Upper lobe of left lung (tissue), 4 donors: ENCODE measurements at regions not wholly inside any gene's neighbourhood (a gene's known extent, or its start where the extent isn't known, plus 50 kb on each side); places are given as distances from the start of the nearest gene placed in this dataset.

ENCODE experiments used
- EP300 ChIP-seq, 4 donors: sonication (generic); formaldehyde crosslinking; IDR thresholded peaks; one replicate each; pipeline ENCODE4 v1.5.1; 2017; ENCODE audit warnings: antibody characterized with exemption in 4 of 4, control low read depth in 2 of 4
- POLR2A ChIP-seq, 4 donors: fragments of 450-650 bp; IDR thresholded peaks; one replicate each; pipeline ENCODE4 v1.5.1; 2016 to 2017; ENCODE audit warnings: antibody characterized with exemption in 4 of 4, mild to moderate bottlenecking in 2 of 4
- POLR2AphosphoS5 ChIP-seq, 2 donors: sonication (generic); formaldehyde crosslinking; IDR thresholded peaks; one replicate each; pipeline ENCODE4 v1.5.1; 2017; ENCODE audit warnings: antibody characterized with exemption in 2 of 2
- TF ChIP-seq, protein P1 (sequence below), 6 experiments: fragments of 450-650 bp in 4 of 6; fragments of 200-600 bp in 2 of 6; sonication (generic) in 2 of 6; IDR thresholded peaks; one replicate each; pipeline ENCODE4 v1.5.1; 2016 to 2019; ENCODE audit warnings: antibody characterized with exemption in 6 of 6

DNA sequence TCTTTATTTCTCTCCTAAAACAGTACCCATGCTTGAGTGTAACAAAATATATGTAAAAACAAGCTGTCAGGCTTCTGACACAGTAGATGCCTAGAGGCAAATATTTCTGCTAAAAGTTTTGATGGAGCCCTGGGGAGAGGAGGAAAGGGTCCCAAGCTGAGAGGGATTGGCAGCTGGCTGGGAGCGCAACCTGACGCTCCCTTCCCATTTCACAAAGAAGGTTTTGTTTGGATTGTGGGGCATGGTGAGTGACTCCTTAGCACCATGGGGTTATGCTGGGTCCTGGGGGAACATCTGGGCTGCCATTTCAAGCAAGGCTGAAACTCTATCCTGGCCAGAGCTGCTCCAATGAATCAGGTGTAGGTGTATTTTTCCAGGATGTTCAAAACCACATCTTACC, 720.5 kb downstream of the MAFB start:
- TF ChIP-seq, protein P1, sequence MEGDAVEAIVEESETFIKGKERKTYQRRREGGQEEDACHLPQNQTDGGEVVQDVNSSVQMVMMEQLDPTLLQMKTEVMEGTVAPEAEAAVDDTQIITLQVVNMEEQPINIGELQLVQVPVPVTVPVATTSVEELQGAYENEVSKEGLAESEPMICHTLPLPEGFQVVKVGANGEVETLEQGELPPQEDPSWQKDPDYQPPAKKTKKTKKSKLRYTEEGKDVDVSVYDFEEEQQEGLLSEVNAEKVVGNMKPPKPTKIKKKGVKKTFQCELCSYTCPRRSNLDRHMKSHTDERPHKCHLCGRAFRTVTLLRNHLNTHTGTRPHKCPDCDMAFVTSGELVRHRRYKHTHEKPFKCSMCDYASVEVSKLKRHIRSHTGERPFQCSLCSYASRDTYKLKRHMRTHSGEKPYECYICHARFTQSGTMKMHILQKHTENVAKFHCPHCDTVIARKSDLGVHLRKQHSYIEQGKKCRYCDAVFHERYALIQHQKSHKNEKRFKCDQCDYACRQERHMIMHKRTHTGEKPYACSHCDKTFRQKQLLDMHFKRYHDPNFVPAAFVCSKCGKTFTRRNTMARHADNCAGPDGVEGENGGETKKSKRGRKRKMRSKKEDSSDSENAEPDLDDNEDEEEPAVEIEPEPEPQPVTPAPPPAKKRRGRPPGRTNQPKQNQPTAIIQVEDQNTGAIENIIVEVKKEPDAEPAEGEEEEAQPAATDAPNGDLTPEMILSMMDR (IDR thresholded peaks at IDR 0.05): no peak
- no peak for TF ChIP-seq EP300 (IDR thresholded peaks at IDR 0.05)
- TF ChIP-seq POLR2AphosphoS5 (IDR thresholded peaks at IDR 0.05): no peak
- no peak for TF ChIP-seq POLR2A (IDR thresholded peaks at IDR 0.05)
